ENCODE measurements at regions not wholly inside any gene's neighbourhood (a gene's known extent, or its start where the extent isn't known, plus 50 kb on each side); places are given as distances from the start of the nearest gene placed in this dataset.

DNA sequence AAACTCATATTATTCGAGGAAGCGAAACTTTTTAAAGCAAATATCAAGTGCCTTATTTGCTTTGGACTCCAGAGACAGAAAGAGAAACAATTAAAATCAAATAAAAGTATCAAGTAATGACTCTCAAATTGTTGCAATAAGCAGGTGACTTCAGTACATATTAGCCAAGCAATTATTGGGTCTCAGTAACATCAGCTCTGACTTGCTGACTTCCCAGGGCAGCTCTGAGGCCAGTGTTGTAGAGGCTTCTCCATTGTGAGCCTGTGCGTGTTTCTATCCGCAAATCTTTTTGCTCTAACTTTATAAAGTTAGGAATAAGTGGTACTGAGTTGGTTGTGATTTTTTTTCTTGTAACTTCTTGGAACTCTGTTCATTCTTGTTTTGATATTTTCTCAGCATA is 186.8 kb upstream of the PRLR start:
- no peak for DNase-seq

GRCh38 chr5:35416217-35416988 is 186.1 kb upstream of the PRLR start:
- DNase-seq: no peak

DNA sequence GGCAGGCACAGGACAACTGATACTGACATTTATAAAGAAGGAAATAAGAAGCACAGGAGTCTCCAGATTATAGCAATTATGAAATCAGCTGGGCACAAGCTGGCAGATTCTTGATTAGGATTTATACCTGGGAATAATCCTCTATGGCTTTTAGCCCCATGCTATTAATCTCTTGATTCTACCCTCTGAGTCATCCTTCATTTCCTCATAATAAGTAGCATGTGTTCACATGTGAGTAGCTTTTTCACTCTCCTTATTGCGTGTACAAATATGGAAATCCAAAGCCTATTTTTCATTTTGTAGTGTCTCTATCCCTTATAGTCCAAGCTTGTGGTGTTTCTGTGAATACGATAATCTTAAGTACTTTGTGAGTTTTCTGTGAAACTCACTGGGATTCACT is 185.0 kb upstream of the PRLR start:
- no peak for DNase-seq

DNA sequence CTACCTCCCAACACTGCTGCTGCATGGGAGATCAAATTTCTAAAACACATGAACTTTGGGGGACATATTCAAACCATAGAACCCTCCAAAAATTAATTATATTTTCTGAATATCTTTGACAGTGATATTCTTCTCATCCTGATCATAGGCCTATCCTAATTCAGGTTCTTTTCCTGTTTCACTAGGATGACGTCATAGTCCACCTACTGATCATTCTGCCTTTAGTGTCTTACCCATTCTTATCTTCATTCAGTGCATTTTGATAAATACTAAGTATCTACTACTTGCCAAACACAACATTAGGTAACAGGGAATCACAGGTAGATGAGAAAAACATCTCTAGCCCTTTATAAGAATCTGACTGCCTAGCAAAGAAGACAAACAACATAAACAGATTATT is 179.1 kb upstream of the PRLR start:
- no peak for DNase-seq

DNA sequence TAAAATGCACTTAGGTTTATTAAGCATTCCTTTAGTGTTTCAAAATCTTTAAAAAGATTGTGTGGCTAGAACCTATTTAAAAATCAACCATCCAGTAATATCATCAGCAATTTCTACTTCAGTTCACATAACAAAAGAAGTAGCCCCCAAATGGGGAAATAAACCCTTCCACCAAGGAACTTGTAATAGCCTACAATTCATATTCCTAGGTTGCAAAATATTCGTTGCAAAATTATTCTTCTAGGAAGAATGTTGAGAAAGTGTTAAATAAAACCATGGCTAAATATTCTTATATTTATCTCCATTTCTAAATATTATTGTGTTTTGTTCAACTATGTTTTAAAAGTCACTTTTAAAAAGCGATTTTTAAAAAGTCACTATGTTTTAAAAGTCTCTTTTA is 177.9 kb upstream of the PRLR start:
- no peak for DNase-seq

DNA sequence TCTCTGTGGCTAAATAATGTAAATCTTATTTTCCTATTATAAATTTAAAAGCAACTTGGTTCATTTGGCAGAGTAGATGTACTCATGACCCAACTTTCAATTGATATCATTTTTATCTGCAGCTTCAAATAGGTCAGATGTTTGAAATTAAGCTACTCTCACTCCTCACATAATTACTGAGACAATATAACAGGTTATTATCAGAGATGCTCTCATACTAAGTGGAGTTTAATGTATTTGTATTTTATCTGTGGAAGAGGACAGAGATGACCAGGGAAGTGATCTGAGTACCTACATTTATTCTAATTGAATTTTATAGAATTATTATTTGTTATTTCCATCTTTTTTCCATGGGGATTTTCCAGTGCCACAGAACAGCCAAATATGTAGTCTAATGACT is 177.4 kb upstream of the PRLR start:
- DNase-seq: no peak

- no peak for DNase-seq
Observed at GRCh38 chr5:35405938-35406337, 175.7 kb upstream of the PRLR start.

GRCh38 chr5:35404701-35405100 is 174.4 kb upstream of the PRLR start:
- no peak for DNase-seq

DNA sequence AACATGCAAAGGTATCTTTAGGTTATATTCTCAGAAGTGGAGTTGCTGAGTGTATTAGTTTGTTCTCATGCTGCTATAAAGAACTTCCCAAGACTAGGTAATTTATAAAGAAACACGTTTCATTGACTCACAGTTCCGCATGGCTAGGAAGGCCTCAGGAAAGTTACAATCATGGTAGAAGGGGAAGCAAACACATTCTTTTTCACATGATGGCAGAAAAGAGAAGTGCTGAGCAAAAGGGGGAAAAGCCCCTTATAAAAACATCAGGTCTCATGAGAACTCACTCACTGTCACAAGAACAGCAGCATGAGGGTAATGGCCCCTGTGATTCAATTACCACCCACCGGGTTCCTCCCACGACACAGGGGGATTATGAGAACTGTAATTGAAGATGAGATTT is 163.6 kb upstream of the PRLR start:
- no peak for DNase-seq

DNA sequence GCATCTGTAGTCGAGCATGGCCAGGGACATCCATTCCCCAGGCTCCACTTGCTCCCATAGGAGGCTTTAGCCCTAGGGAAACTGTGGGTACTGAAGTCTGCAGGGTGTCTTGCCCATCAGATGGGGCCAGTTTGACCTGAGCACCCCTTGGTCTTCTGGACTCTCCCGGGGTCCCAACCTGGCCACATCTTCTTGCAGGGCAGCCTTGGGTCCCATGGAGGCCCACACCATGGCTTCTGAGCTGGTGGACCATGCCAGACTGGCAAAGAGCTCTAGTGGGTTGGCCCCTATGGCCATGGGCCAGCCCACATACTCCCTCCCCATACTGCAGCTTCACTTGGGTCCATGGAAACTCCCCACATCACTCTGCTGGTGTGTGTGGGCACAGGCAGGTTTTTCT is 154.4 kb upstream of the PRLR start:
- DNase-seq: no peak

DNA sequence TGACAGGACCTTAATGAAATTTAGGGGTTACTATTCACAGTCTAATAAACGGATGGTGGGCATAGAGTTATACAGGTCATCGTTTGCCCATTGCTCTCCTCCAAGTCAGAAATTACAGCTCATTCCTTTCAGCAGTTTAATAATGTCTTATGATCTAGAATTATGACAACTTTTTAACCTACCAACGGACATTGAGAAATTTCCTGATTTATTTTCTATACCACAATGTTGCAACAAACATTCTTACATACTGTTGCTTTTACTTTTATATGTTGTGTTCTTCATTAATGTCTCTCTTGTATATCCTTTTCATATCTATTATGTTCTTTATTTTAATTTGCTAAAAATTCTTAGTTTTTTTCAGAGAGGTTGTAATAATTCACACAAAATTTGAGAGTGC is 152.8 kb upstream of the PRLR start:
- DNase-seq: no peak

DNA sequence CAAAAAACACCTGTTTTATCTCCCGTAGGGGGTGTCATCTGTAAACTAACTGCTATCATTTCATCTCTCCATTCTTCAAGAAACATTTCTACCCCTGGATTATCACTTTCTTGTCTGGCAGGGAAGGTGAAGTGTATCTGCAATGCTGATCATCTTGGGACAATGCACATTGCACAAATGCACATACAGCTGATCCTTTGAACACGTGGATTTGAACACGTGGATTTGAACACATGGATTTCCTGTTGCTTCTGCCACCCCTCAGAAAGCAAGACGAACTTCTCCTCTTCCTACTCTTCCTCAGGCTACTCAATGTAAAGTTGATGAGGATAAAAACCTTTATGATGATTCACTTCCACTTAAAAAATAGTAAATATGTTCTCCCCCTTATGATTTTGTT is 147.4 kb upstream of the PRLR start:
- no peak for DNase-seq

DNA sequence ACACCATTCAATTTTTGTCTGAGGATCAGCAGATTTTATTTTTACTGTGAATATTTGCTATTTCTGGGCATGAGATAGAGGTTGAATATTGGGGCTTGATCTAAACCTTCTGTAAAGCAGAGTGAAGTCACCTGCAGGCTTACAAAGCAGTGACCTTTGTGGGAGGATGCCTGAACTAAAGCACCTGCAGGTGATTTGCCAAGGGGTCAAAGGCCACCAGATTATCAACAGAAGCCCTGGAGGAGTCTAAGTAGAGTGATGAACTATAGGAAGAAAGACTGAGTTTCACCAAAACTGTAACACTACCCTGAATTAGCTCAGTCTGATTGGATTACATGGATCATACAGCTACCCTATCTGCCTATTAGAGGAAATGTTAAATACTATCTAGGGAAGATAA is 144.3 kb upstream of the PRLR start:
- DNase-seq: no peak

DNA sequence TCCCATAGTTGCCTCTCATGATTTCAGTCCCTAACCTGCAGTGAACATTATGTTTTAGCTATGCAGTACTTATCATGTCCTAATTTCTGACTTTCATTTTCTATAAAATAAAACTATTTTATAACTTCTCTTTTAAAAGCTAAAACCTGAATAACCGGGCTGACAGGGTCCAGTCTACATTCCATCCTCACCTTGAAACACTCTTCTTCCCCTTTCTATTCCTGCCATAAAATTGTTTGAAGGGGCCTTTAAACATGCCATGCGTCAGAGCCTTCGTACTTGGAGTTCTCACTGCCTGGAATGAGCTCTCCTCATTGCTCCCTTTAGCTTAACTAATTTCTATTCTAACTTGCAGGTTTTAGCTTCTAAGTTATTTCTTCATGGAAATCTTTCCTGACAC is 143.0 kb upstream of the PRLR start:
- DNase-seq: no peak

- DNase-seq: no peak
Observed at GRCh38 chr5:35372482-35372881, 142.2 kb upstream of the PRLR start.

- no peak for DNase-seq
Observed at GRCh38 chr5:35371951-35372426, 141.7 kb upstream of the PRLR start.

- no peak for DNase-seq
Observed at GRCh38 chr5:35370871-35371270, 140.6 kb upstream of the PRLR start.

DNA sequence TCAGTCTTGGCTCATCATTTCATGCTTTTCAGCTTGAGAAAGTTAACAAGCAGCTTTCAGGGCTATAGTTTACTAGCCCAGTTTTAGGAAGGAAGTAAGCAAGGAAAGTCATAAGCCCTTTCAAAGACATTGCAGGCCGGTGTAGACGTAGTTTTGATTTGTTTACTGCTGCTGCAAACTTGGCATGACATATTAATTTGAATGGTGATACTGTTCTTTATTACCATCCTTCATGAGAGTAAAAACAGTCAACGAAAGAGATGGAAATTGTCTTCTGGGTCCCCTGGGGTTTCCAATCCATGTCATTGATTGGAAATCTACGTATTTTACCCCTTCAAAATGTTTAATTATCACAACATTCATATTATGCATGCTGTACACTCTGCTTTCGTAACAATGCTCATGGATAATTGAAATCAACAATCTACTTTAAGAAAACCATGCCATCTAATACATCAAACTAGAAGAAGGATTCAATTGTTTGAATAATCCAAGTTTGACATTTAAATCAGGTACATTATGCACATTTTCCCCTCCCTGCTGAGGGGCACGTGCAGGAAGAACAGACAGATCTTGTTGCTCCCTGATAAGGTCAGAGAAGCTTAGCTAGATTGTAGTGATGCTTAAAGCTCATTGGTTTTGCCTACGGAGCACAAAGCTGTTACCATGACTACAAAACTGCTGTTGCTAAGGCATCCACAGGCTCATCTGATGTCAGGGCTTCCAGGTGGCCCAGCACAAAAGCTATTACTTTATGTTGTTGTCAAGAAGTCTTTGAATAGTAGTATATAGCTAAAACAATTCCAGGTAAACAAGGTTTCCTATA is 139.9 kb upstream of the PRLR start:
- no peak for DNase-seq

DNA sequence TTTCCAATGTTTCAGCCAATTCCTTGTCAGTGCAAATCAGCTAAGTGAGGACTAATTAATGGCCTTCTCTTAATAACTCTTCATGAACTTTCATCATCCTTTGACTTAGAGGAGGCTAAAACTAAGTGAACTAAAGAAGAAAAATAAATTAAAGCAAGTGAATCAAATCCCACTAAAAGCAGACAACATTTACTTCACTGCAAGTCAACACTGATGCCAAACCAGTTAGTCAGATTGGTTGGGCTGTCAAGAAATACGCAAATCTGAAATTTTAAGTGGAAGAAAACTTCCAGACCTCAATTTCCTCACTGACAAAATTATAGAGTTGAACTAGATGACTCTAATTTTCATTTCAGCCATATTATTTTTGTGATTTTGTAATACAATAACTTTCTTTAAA is 137.2 kb upstream of the PRLR start:
- DNase-seq: no peak

GRCh38 chr5:35365758-35366157 is 135.5 kb upstream of the PRLR start:
- DNase-seq: no peak

GRCh38 chr5:35364350-35364749 is 134.1 kb upstream of the PRLR start:
- no peak for DNase-seq

GRCh38 chr5:35363387-35363965 is 133.2 kb upstream of the PRLR start:
- DNase-seq: no peak

DNA sequence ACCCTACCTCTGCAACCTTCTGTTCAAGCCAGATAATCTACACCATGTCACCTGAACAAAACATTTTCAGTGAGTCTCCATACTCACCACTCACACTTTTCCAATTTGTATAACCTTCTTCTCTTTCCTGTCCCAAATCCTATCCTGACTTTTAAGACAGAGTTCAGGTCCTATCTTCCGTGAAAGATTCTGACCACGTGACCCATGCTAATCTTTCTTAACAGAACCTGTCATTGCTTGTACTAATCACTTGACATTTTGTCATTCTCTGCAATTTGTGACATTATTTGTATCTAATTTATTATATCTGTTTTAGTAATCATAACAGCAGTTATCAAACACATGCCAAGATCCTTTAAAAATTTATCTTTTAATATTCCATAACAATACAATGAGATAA is 132.5 kb upstream of the PRLR start:
- DNase-seq: no peak

- peak; percentile 52 for DNase-seq
Observed at GRCh38 chr5:35360671-35361070, 130.4 kb upstream of the PRLR start.
